HG03565 (cell line): ENCODE measurements at regions not wholly inside any gene's neighbourhood (a gene's known extent, or its start where the extent isn't known, plus 50 kb on each side); places are given as distances from the start of the nearest gene placed in this dataset.
"Not testable (repeated sequence)": the region's sequence is repeated elsewhere in the genome, so short reads cannot be mapped to it uniquely, and the experiment has no call there.

Source experiments
- ATAC-seq: cut with Tn5 transposase; IDR thresholded peaks from one replicate; pipeline ENCODE4 v1.9.1; 2021; ENCODE audit warnings: mild to moderate bottlenecking, moderate library complexity; ENCODE audit not compliant: unreplicated experiment

DNA sequence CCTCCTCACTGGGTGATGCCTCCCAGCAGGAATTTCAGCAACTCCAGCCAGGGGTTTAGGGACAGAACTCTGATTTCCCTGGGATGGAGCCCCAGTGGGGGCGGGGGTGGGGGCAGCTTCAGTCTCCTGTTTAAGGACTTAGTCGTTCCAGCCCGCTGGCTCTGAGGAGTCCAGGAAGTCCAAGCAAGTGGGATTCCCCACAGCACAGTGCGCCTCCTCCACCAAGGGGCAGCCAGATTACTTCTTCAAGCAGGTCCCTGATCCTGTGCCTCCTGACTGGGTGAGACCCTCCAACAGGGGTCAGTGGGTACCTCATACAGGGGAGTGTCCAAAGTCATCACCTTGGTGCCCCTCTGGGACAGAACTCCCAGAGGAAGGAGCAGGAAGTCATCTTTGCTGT lies 1438.4 kb upstream of the B3GALT2 start:
- ATAC-seq: no peak

DNA sequence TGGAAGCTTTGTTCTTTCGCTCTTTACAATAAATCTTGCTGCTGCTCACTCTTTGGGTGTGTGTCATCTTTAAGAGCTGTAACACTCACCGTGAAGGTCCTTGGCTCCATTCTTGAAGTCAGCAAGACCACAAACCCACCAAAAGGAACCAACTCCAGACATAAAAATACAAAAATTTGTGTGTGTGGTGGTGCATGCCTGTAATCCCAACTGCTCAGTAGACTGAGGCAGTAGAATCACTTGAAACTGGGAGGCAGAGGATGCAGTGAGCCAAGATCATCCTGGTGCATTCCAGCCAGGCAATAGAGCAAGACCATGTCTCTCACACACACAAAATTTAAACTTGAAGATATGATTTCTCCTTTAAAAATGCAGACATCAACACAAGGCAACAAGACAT lies 1431.7 kb upstream of the B3GALT2 start:
- ATAC-seq: no peak

DNA sequence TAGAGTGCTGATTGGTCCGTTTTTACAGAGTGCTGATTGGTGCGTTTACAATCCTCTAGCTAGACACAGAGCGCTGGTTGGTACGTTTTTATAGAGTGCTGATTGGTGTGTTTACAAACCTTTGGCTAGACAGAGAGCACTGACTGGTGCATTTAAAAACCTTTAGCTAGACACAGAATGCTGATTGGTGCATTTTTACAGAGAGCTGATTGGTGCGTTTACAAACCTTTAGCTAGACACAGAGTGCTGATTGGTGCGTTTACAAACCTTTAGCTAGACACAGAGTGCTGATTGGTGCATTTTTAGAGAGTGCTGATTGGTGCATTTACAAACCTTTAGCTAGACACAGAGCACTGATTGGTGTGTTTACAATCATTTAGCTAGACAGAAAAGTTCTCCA lies 1430.9 kb upstream of the B3GALT2 start:
- ATAC-seq: not testable (repeated sequence)

DNA sequence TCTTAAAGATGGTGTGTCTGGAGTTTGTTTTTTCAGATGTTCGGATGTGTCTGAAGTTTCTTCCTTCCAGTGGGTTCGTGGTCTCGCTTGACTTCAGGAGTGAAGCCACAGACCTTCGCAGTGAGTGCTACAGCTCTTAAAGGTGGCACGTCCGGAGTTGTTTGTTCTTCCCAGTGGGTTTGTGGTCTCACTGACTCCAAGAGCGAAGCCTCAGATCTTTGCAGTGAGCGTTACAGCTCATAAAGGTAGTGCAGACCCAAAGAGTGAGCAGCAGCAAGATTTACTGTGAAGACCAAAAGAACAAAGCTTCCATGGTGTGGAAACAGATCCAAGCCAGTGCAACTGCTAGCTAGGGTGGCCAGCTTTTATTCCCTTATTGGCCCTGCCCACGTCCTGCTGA lies 1430.4 kb upstream of the B3GALT2 start:
- ATAC-seq: no peak

DNA sequence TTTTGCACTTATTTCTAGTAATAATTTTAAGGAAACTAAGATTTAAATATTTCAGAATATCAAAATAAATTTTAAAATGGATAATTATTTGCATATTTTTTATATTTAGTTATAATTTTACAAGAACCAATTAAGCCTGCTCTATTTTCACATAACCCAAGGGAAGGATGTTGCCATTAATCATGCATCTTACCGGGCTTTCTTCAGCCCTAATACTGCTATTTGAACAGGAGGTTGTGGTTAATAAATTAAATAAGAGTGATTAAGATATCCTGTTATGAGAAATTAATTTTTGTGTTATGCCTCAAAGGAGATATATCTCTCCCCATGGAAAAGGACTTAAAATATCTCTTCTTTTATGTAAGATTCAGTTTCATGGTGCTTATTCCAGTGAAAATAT lies 1415.8 kb upstream of the B3GALT2 start:
- no peak for ATAC-seq

DNA sequence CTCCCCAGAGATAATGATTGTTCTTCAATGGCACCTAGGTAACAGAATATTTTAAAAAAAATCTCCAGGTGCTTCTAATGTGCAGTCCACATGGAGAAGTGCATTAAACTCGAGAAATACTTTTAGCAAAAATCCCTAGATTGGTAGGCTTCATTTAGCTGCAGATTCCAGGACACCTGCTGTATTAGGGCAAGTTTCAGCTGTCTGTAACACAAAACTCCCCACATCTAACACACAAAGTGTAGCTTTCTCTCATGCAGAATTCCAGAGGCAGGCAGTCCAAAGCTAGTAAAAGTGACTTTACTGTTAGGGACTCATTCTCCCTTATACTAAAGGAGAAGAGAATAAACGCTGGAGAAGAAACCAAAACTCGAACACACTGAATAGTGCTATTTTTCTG lies 1414.3 kb upstream of the B3GALT2 start:
- ATAC-seq: no peak

DNA sequence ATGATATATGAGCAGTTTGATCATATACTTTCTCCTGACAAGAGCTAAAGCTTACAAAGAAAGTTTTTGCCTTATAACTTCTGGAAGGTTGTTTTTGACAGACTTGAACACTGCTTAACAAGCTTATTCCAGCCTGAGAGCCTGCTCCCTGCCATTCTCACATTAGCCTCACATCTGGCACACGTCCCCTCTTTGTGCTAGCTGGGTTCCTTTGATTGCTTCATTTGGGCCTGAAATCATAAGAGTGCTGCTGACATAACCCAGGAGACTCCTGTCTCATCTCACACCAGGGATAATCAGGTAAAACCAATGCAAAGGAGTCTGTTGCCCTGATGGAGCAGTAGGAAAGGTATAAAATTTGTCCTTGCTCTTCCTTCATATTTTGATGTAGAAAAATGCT lies 1411.7 kb upstream of the B3GALT2 start:
- ATAC-seq: no peak

DNA sequence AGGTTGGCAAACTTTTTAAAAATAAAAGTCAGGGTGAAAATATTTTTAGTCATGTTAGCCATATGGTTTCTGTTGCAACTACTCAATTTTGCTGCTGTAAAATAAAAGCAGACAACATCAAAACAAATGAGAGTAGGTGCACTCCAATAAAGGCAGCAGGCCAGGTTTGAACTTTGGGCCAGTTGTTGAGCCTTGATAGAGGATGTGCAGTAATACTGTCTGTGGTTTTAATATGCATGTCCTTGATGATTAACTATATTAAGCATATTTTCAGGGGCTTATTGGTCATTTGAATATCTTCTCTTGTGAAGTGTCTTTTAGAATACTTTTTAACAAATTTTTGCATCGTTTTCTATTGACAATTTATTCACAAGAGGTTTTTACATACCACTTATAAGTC lies 1399.9 kb upstream of the B3GALT2 start:
- ATAC-seq: no peak

DNA sequence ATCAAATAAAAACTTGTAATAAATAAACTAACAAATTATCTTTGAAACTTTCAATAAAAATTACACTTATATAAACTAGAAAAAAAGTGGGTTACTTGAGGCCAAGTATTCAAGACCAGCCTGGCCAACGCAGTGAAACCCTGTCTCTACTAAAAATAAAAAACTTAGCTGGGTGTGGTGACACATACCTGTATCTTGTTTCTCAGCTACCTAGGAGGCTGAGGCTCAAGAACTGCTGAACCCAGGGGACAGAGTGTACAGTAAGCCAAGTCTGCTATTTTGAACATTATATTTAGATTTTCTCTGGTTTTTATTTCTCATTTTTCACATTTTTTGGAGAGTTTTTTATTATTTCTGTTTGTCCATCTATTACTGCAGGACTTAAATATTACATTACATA lies 1397.6 kb upstream of the B3GALT2 start:
- no peak for ATAC-seq

DNA sequence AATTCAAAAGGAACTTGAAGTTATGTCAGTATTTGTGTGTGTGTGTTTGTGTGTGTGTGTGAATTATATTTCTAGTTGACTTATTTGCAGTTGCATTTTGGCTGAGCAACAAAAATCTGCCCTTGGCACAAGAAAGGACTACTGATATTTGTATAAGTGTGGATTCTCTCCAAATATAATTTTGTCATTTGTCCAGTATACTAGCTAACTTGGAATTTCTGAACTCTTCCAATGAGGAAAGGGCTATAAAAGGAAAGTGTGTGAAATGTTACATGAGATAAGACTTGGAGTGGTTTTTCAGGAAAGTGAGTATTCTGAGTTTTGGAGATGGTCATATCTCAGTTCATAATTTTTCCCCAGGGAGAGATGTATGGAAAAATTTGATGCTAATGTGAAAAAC lies 1384.1 kb upstream of the B3GALT2 start:
- no peak for ATAC-seq

DNA sequence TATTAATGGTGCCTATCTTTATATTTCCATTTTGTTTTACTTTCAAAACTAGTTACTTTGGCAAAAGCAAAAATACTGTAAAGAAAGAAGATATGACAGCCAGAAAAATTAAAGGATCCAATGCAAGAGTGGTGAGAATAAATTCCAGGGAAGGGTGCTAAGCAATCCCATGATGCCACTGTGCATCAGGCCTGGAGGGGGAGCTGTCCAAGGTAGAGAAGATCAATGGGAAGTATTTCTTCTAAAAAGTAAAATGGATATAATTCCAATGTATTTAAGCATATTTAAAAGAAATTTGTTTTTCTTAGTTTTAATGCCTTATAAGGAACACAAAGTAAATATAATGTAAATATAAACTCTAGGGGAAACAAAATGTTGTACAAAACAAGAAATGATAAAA lies 1382.2 kb upstream of the B3GALT2 start:
- ATAC-seq: no peak

DNA sequence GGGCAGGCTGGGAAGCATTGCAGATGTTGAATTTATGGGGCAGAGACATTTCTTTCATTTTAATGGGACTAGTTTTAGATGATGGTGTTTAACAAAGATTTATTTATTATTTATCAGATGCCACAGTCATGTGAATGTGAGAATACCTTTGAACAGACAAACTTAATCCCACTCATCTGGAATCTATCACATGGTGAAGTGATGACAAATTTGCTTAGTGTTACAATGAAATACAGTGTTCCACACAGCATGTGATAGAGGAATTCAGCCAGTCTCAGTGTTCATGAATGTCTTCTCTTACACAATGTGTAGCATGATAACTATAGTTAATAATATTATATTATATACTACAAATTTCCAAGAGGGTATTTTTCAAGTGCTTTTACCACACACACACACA lies 1361.7 kb upstream of the B3GALT2 start:
- no peak for ATAC-seq

DNA sequence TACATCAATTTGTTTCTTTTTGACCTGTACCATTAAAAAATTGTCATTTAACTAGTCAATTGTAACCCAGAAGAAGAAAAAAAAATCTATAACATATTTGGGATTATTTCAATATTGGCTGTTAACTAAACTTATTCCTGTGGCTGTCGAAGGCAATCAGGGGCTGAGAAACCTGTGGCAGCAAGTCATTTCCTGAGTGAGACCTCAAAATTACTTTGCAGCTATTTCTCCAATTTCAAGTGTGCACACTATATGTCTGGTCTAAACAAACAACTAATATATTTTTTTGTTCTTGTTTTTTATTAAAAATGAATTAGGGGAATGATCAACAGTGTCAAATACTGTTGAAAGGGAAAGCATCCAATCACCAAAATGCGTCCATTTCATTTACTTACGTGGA lies 1357.6 kb upstream of the B3GALT2 start:
- no peak for ATAC-seq

DNA sequence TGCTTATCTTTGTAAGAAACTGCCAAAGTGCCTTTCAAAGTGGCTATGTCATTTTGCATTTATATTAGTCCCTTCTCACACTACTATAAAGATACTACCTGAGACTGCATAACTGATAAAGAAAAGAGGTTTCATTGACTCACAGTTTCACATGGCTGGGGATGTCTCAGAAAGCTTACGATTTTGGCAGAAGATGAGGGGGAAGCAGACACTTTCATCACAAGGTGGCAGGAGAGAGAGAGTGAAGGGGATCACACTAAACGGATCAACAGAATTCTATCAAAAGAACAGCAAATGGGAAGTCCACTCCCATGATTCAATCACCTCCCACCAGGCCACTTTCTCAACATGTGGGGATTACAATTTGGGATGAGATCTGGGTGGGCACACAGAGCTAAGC lies 1352.0 kb upstream of the B3GALT2 start:
- no peak for ATAC-seq

DNA sequence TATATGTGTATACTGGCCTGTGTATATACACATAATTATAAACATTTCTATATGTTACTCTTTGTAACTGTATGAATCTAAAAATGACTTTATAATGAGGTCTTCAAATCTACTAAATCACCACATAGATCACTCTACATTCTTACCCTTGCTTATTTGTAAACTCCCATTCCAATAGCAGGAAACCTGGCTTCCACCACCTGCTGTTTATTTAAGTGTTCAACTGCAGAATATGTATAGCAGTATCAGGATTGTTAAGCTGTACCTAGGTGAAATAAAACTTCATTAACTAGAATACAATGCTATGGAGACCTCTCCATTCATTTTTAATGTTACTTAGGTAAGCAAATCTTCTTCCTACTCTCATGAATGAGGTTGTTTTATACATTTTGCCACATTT lies 1351.1 kb upstream of the B3GALT2 start:
- ATAC-seq: no peak

DNA sequence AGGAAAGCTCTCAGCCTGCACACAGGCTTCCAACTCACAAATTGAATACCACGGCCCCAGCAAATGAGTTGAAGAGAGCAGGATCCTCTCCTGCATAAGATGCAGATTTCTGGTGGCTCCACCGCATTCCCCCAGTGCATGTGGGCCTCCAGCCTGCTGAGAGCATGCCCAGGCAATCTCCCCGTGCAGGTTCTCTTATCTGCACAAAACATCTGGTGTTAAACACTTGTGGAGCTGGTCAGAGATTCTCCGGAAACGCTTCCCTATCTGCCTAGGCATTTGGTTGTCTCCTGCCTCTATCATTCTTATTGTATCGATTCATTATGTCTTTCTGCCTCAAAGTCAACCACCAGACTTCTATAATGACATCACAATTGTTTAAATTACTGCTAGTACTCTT lies 1349.0 kb upstream of the B3GALT2 start:
- ATAC-seq: no peak

DNA sequence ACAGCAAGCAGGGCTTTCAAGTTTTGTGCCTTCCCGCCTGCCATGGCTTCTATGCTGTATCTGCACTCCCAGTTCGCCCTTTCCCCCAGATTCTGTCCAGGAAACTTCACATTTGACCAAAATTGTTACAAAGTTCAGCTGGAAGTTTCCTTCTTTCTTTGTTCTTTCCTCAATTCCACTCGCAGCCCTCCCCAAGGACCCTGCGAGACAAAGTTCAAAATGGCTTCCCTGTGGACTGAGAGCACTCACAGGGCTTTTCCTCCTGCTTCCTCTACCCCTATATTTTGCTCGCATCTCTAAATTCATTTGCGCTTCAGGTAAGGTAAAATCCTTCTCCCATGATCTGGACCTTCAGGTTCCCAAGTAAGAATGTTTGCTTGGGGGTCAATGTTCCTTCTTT lies 1348.4 kb upstream of the B3GALT2 start:
- no peak for ATAC-seq

DNA sequence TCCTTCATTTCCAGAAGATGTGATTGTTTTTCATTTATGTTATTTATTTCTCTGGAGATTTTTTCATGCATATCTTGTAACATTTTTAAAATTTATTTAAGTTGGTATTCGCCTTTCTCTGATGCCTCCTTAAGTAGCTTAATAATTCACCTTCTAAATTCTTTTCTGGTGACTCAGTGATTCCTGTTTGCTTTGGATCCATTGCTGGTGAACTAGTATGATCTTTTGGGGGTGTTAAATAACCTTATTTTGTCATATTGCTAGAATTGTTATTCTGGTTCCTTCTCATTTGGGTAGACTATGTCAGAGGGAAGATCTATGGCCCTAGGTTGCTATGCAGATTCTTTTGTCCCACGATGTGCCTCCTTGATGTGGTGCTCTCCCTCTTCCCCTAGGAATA lies 1347.2 kb upstream of the B3GALT2 start:
- ATAC-seq: no peak

DNA sequence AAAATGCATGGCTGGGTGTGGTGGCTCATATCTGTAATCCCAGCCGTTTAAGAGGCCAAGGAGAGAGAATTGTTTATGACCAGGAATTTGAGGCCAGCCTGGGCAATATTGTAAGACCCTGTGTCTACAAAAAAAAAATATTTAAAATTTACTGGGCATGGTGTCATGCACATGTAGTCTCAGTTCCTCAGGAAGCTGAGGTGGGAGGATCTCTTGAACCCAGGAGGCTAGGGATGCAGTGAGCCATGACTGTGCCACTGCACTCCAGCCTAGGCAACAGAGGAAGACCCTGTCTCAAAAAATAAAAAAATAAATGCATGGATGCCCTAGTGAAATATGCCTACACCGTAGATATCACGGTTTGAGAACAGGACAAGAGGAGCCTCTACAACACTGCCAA lies 1331.2 kb upstream of the B3GALT2 start:
- no peak for ATAC-seq

DNA sequence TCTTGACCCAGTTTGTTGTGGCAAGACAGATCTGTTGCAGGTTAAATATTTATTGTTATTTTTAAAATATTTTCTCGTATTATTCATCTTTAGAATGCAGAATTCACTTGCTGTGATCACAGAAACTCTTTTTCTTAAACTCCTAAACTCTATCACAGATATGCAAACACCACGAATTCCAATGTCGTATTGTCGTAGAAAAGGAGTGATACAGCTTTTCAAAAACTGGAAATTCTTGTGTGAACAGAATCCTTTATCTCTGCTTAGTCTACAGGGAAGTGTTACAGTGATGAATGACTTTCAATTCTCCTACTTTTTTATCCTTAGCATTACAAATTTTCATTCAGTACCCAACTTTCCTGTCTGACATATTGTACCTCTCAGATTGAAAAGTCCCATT lies 1329.5 kb upstream of the B3GALT2 start:
- no peak for ATAC-seq

DNA sequence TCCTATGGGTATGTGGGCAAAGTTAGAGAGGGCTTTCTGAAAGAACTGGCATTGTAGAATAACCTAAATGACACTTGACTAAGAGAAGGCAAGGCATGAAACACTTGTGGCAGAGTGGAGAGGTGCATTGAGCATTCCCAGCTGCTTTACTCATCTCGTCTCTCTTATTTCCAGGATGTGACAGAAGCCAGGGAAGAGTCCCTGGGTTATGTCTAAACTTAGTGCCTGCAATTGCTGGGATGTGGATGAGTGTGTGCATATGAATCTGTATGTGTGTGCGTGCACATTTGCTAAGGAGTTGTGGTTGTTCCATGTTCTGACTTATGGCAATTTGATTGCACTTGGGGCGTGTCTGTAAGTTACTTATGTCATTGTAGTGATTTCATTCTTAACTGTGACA lies 1326.5 kb upstream of the B3GALT2 start:
- no peak for ATAC-seq

DNA sequence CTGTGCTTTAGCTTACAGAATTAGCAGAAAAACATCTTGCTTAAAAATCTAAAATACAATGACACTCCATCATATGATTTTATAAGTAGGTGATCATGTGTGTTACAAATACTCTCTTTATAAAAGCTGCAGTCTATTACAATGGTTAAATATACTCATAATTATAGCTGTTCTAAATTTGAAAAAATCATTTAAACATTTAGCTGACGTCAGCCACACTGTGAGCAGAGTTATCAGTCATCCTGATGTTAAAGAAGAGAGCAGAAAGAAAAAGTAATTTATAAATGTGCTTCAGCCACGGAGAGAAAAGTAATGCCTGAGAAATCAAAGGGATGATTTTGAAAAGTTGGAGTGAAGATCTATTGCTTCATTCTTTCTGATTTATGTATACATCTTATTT lies 1325.9 kb upstream of the B3GALT2 start:
- ATAC-seq: no peak

DNA sequence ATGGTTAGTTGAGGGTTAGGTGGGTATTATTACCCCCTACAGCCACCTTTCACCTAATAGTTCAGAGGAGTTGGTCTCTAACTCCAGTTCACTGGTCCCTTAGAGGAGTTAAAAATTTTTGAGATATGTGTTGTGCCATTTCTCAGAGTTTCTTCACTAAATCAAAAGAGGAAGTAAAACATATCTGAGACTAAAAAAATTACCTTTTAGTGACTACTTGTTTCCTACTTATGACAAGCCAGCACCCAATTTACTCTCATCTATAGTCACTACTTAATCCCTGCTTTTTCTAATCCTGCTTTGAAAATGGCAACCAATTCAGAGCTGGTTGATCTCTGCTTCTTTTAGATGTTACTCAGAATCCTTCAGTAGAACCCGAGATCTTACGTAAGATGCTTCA lies 1316.8 kb upstream of the B3GALT2 start:
- ATAC-seq: no peak

DNA sequence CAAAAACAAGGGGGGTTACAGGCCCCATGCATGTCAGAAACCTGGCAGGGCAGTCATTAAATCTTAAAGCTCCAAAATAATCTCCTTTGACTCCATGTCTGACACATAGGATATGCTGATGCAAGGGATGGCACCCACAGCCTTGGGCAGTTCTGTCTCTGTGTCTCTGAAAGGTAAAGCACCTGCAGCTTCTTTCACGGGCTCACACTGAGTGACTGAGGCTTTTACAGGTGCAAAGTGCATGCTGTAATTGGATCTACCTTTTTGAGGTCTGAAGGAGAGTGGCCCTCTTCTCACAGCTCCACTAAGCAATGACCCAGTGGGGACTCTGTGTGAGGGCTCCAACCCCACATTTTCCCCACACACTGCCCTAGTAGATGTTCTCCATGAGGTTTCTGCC lies 1309.0 kb upstream of the B3GALT2 start:
- no peak for ATAC-seq
